ENCODE measurements at regions not wholly inside any gene's neighbourhood (a gene's known extent, or its start where the extent isn't known, plus 50 kb on each side); places are given as distances from the start of the nearest gene placed in this dataset.

DNA sequence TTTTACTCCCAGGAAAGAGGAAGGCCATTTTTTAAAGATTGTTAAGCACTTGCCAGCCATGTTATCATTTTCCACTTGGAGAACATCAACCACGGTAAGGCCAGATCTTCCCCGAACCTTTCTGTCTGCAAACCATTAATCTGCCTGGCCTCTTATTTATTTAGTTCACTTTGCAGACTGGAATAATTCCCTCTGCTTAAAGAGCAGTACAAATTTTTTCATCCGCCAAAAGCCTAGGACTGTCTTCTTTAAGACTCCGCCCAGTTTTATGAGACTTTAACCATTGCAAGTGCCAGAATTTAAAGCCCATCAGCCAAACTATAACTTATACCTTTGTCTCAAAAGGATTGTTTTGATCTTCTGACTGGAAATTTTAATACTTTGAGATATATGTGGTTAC, 426.3 kb downstream of the KCTD12 start:
- TF ChIP-seq, protein P1, sequence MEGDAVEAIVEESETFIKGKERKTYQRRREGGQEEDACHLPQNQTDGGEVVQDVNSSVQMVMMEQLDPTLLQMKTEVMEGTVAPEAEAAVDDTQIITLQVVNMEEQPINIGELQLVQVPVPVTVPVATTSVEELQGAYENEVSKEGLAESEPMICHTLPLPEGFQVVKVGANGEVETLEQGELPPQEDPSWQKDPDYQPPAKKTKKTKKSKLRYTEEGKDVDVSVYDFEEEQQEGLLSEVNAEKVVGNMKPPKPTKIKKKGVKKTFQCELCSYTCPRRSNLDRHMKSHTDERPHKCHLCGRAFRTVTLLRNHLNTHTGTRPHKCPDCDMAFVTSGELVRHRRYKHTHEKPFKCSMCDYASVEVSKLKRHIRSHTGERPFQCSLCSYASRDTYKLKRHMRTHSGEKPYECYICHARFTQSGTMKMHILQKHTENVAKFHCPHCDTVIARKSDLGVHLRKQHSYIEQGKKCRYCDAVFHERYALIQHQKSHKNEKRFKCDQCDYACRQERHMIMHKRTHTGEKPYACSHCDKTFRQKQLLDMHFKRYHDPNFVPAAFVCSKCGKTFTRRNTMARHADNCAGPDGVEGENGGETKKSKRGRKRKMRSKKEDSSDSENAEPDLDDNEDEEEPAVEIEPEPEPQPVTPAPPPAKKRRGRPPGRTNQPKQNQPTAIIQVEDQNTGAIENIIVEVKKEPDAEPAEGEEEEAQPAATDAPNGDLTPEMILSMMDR (conservative IDR thresholded peaks at IDR 0.05) = no peak
- no peak for TF ChIP-seq EZH2 (IDR thresholded peaks at IDR 0.05; ENCODE audit: low read depth)
